ENCODE measurements at regions not wholly inside any gene's neighbourhood (a gene's known extent, or its start where the extent isn't known, plus 50 kb on each side); places are given as distances from the start of the nearest gene placed in this dataset.

- Histone ChIP-seq H3K27ac (no peak overlapping the region), H3K4me1 (peaks cover 6% of the 10 kb centered on the region), H3K9me3 (no peaks in the 10 kb centered on the region), H3K27me3 (no peaks in the 10 kb centered on the region), H3K4me3 (no peak overlapping the region), H3K36me3 (replicated peaks in 1 of 2; ENCODE audit: insufficient read depth in 1 of 2, low read depth in 2 of 2) (no peaks in the 10 kb centered on the region)
- intact Hi-C loops (cut with DNase I): no loop called here
- no peak for ATAC-seq
- no peak for DNase-seq
- TF ChIP-seq, protein P1, sequence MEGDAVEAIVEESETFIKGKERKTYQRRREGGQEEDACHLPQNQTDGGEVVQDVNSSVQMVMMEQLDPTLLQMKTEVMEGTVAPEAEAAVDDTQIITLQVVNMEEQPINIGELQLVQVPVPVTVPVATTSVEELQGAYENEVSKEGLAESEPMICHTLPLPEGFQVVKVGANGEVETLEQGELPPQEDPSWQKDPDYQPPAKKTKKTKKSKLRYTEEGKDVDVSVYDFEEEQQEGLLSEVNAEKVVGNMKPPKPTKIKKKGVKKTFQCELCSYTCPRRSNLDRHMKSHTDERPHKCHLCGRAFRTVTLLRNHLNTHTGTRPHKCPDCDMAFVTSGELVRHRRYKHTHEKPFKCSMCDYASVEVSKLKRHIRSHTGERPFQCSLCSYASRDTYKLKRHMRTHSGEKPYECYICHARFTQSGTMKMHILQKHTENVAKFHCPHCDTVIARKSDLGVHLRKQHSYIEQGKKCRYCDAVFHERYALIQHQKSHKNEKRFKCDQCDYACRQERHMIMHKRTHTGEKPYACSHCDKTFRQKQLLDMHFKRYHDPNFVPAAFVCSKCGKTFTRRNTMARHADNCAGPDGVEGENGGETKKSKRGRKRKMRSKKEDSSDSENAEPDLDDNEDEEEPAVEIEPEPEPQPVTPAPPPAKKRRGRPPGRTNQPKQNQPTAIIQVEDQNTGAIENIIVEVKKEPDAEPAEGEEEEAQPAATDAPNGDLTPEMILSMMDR (IDR thresholded peaks at IDR 0.05): no peak
- no peak for TF ChIP-seq POLR2A (IDR thresholded peaks at IDR 0.05)
- WGBS, 2 donors: 75% methylated on average over 2 of the region's 2 CpGs
Observed at GRCh38 chr12:107486140-107486892, 199.3 kb upstream of the PWP1 start.

DNA sequence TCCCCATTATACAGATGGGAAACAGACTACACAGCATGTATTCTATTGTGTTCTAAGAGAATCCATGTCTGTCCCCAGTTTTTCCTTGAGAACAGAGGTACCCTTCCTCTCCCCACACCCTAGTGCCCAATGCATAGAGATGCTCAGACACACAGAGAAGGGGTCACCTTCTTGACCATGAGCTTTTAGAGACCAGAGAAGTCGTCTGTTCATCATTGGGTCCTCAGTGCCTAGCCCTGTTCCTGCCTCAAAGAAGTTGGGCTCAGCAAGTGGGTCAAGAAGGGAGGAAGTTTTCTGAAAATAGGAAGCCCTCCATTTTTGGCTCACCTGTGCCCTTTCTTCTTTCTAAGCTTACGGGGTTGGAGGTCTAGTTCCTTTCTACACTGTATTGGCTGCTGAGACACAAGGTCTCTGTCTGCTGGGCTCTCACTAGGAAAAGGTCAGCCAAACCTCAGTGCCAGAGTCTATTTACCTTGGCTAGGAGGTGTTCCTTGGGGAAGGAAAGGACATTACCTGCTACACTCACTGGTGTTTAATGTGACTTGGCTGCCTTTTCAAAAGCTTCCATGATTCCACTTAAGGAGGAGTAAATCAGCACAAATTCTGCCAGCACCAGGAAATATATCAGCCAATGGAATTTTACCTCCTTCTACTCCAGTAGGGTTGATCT, 198.5 kb upstream of the PWP1 start:
- WGBS, 2 donors: 52 to 62% methylated on average over 2 of the region's 2 CpGs
- no peak for ATAC-seq
- peaks cover 6% of the 10 kb centered on the region for H3K4me1 ChIP-seq

DNA sequence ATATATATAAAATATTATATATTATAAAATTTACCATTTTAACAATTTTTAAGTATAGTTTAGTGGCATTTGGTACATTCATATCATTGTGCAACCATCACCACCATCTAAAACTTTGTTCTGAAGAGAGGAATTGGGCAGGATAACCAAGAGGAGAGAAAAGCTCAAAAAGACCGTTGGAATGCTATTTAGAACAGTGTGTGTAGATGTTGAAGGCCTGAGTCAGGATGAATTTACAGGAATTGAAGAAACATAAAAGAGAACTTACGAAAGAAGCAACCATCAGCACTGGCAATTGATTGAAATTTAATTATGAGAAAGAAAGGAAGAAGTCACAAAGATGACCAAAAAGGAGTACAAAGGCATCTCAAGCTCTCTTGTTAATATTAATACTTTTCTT, 196.9 kb upstream of the PWP1 start:
- Histone ChIP-seq H3K4me1 (peaks cover 6% of the 10 kb centered on the region), H3K27me3 (no peaks in the 10 kb centered on the region), H3K9me3 (no peaks in the 10 kb centered on the region), H3K36me3 (replicated peaks in 1 of 2; ENCODE audit: insufficient read depth in 1 of 2, low read depth in 2 of 2) (no peaks in the 10 kb centered on the region), H3K27ac (no peak overlapping the region), H3K4me3 (no peak overlapping the region)
- ATAC-seq (no peak), DNase-seq (no peak)
- 62 to 76% methylated on average over 2 of the region's 2 CpGs for WGBS, 2 donors
- intact Hi-C loops (cut with DNase I): no loop called here
- TF ChIP-seq, protein P1 (IDR thresholded peaks at IDR 0.05): no peak
- no peak for TF ChIP-seq POLR2A (IDR thresholded peaks at IDR 0.05)

More for the DNA sequence above, 198.5 kb upstream of the PWP1 start:
- intact Hi-C loops (cut with DNase I): no loop called here
- no peak overlapping the region for H3K27ac ChIP-seq
- no peak for DNase-seq
- no peak for TF ChIP-seq POLR2A (IDR thresholded peaks at IDR 0.05)
- TF ChIP-seq, protein P1 (IDR thresholded peaks at IDR 0.05): no peak
- no peaks in the 10 kb centered on the region for H3K9me3 ChIP-seq
- no peaks in the 10 kb centered on the region for H3K36me3 ChIP-seq (replicated peaks in 1 of 2; ENCODE audit: insufficient read depth in 1 of 2, low read depth in 2 of 2)
- H3K4me3 ChIP-seq: no peak overlapping the region
- no peaks in the 10 kb centered on the region for H3K27me3 ChIP-seq

DNA sequence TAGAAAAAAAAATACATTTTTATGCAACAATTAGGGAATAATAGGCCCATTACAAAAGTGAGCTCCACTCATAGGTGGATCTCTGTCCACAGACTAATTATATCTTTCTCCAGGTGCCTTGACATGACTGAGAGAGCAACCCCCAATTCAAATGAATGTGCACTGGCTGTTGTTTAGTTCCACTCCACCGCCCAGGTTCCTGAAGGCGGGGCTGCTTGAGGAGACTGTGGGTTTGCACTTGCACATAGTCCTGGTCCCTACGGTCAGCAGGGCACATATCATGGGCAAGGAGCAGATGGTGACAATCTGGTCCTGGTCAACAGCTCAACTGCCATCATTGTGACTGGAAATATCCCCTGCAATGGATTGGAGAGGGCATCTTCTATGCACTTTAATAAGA, 195.6 kb upstream of the PWP1 start:
- ATAC-seq: no peak
- no peak for DNase-seq
- TF ChIP-seq POLR2A (IDR thresholded peaks at IDR 0.05): no peak
- TF ChIP-seq, protein P1 (IDR thresholded peaks at IDR 0.05): no peak

More for the DNA sequence above, 195.6 kb upstream of the PWP1 start:
- Histone ChIP-seq H3K4me3 (no peak overlapping the region), H3K9me3 (no peaks in the 10 kb centered on the region), H3K4me1 (peaks cover 5% of the 10 kb centered on the region), H3K27ac (no peak overlapping the region), H3K36me3 (replicated peaks in 1 of 2; ENCODE audit: insufficient read depth in 1 of 2, low read depth in 2 of 2) (no peaks in the 10 kb centered on the region), H3K27me3 (no peaks in the 10 kb centered on the region)
- intact Hi-C loops (cut with DNase I): no loop called here
- 90 to 95% methylated on average over 3 of the region's 3 CpGs for WGBS, 2 donors

Data from body of pancreas (tissue), 4 donors.